Neuronal stem cell (in vitro differentiated cells): ENCODE measurements at regions not wholly inside any gene's neighbourhood (a gene's known extent, or its start where the extent isn't known, plus 50 kb on each side); places are given as distances from the start of the nearest gene placed in this dataset.

Source experiments
- DNase-seq: peaks from one replicate; pipeline ENCODE4 v3.0.0-alpha.2; 2013; ENCODE audit warnings: low spot score
- H2AFZ ChIP-seq: one replicate; pipeline ENCODE4 v1.6.1; 2013; ENCODE audit warnings: mild to moderate bottlenecking, low read length, inconsistent platforms
- H2AK5ac ChIP-seq: 2 replicates; pipeline ENCODE4 v1.6.1; 2013; ENCODE audit warnings: low read depth, mild to moderate bottlenecking, inconsistent platforms, low read length, moderate library complexity, mixed read lengths
- H2BK120ac ChIP-seq: 2 replicates; pipeline ENCODE4 v1.6.1; 2013; ENCODE audit warnings: low read depth, mild to moderate bottlenecking, inconsistent platforms, low read length, moderate library complexity, mixed read lengths
- H2BK12ac ChIP-seq: one replicate; pipeline ENCODE4 v1.6.1; 2013; ENCODE audit warnings: low read length, inconsistent platforms
- H2BK15ac ChIP-seq: 2 replicates; pipeline ENCODE4 v1.6.1; 2013; ENCODE audit warnings: mild to moderate bottlenecking, low read length, inconsistent platforms, mixed read lengths
- H2BK5ac ChIP-seq: one replicate; pipeline ENCODE4 v1.6.1; 2013; ENCODE audit warnings: inconsistent platforms, mild to moderate bottlenecking, low read length, moderate library complexity
- H3K14ac ChIP-seq: one replicate; pipeline ENCODE4 v1.6.1; 2013; ENCODE audit warnings: low read length, inconsistent platforms
- H3K18ac ChIP-seq: 2 replicates; pipeline ENCODE4 v1.6.1; 2013; ENCODE audit warnings: low read length, inconsistent platforms
- H3K23ac ChIP-seq: 2 replicates; pipeline ENCODE4 v1.6.1; 2013; ENCODE audit warnings: low read depth, mild to moderate bottlenecking, mixed read lengths, low read length, inconsistent platforms; ENCODE audit not compliant: poor library complexity
- H3K27ac ChIP-seq: replicated peaks from 3 replicates; pipeline ENCODE4 v1.5.1; 2013; ENCODE audit warnings: low read length, inconsistent platforms
- H3K27me3 ChIP-seq, 3 experiments: 2 replicates each; pipeline ENCODE4 v1.6.1; 2013; ENCODE audit warnings: low read length in 3 of 3, mild to moderate bottlenecking in 2 of 3, inconsistent platforms in 1 of 3, low read depth in 1 of 3, mixed read lengths in 1 of 3, moderate library complexity in 1 of 3; ENCODE audit not compliant: control insufficient read depth in 3 of 3, insufficient read depth in 3 of 3
- H3K36me3 ChIP-seq, 2 donors: replicated peaks in 1 of 2; 2 replicates each; pipeline ENCODE4 v1.6.1; 2013; ENCODE audit warnings: low read length in 2 of 2; ENCODE audit not compliant: control insufficient read depth in 2 of 2, insufficient read depth in 2 of 2
- H3K4ac ChIP-seq: 2 replicates; pipeline ENCODE4 v1.6.1; 2013; ENCODE audit warnings: inconsistent platforms, mild to moderate bottlenecking, low read length, moderate library complexity
- H3K4me1 ChIP-seq, 2 donors: 1 replicate in 1 of 2; 2 replicates in 1 of 2; pipeline ENCODE4 v1.6.1; 2013; ENCODE audit warnings: low read length in 2 of 2, low read depth in 1 of 2; ENCODE audit not compliant: control insufficient read depth in 2 of 2, insufficient read depth in 1 of 2
- H3K4me2 ChIP-seq: one replicate; pipeline ENCODE4 v1.6.1; 2013; ENCODE audit warnings: mild to moderate bottlenecking, low read length, inconsistent platforms; ENCODE audit not compliant: insufficient read depth, poor library complexity, severe bottlenecking
- H3K4me3 ChIP-seq, 2 donors: 2 replicates each; pipeline ENCODE4 v1.5.1; 2013; ENCODE audit warnings: low read length in 2 of 2, mild to moderate bottlenecking in 2 of 2, inconsistent platforms in 1 of 2, moderate library complexity in 1 of 2
- H3K79me1 ChIP-seq: one replicate; pipeline ENCODE4 v1.6.1; 2013; ENCODE audit warnings: low read depth, mild to moderate bottlenecking, inconsistent platforms, low read length, moderate library complexity
- H3K9ac ChIP-seq: one replicate; pipeline ENCODE4 v1.6.1; 2013; ENCODE audit warnings: mild to moderate bottlenecking, low read depth, low read length, inconsistent platforms; ENCODE audit not compliant: poor library complexity
- H3K9me3 ChIP-seq, 2 donors: replicated peaks in 1 of 2; 2 replicates each; pipeline versions ENCODE3 to v1.6.1; 2013; ENCODE audit warnings: low read length in 2 of 2, mild to moderate bottlenecking in 2 of 2, inconsistent platforms in 1 of 2, low read depth in 1 of 2, mixed read lengths in 1 of 2, moderate library complexity in 1 of 2; ENCODE audit not compliant: control insufficient read depth in 2 of 2, insufficient read depth in 1 of 2
- H4K8ac ChIP-seq: one replicate; pipeline ENCODE4 v1.6.1; 2013; ENCODE audit warnings: low read depth, mild to moderate bottlenecking, inconsistent platforms, low read length, moderate library complexity
- H4K91ac ChIP-seq: one replicate; pipeline ENCODE4 v1.6.1; 2013; ENCODE audit warnings: low read length, low read depth, mild to moderate bottlenecking, inconsistent platforms; ENCODE audit not compliant: poor library complexity
- WGBS, 2 donors: extraction: QIAGEN DNeasy Blood & Tissue Kit; methylation state at CpG; one replicate each; pipeline ENCODE4 v1.1.7; 2013; ENCODE audit warnings: missing lambda C conversion rate in 2 of 2, mixed read lengths in 1 of 2; ENCODE audit not compliant: insufficient read length in 2 of 2, insufficient replicate concordance in 1 of 2; ENCODE audit errors: extremely low coverage in 2 of 2; 5-methylcytosine and 5-hydroxymethylcytosine counted together

DNA sequence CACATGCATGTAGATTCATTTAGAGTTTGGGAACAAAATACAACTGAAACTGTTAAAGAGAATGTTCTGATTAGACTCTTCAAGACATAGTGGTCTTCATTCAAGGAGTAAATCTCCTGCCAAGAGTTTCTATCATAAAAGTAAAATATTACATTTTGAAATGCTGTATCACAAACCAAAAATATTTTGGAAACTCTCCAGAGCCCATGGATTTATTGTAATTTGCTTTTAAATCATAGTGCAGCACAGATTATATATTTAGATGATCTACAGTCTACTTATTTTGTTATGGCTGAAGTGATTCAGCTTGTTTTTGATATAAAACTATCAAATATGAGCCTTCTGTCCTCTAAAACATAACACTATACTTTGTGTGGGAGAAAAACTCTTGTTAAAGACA, 105.3 kb downstream of the DISP1 start:
- Histone ChIP-seq H3K4ac (no peak overlapping the region), H2BK12ac (no peak overlapping the region), H2BK120ac (no peak overlapping the region), H3K27ac (no peak overlapping the region), H2BK5ac (no peak overlapping the region), H3K4me1 (peaks cover 0 to 6% of the 10 kb centered on the region in 2 donors), H3K23ac (no peak overlapping the region), H3K4me2 (no peak overlapping the region), H2AFZ (no peak overlapping the region), H2AK5ac (no peak overlapping the region), H3K4me3 (no peak overlapping the region), H3K27me3 (no peaks in the 10 kb centered on the region), H3K36me3 (no peaks in the 10 kb centered on the region), H4K8ac (no peak overlapping the region), H4K91ac (no peak overlapping the region), H2BK15ac (no peak overlapping the region), H3K9me3 (peaks cover 2 to 12% of the 10 kb centered on the region in 2 donors), H3K14ac (no peak overlapping the region), H3K79me1 (no peaks in the 10 kb centered on the region), H3K9ac (no peak overlapping the region), H3K18ac (no peak overlapping the region)
- DNase-seq = no peak

DNA sequence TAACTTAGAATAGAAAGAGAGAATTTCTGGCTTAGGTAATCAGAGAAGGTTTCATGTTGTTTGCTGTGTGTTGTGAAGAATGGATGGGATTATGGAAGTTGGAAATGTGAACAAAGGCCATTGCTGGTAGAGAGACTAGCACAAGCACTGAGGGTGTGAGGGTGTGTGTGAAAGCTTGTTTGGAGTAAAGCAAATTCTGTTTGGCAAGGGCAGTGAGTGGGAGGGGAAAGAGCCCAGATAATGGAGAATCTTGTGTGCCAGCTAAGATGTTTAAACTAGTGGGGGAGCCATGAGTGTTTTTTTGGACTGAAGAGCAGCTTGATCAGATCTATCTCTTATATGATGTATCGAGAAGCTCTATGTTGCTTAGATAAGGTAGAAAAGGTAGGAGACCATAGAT, 107.1 kb downstream of the DISP1 start:
- H3K9ac ChIP-seq = no peak overlapping the region
- peaks cover 0 to 7% of the 10 kb centered on the region in 2 donors for H3K4me1 ChIP-seq
- no peaks in the 10 kb centered on the region for H3K79me1 ChIP-seq
- no peak overlapping the region for H4K91ac ChIP-seq
- no peak overlapping the region for H3K27ac ChIP-seq
- no peak overlapping the region for H4K8ac ChIP-seq
- H3K4ac ChIP-seq = no peak overlapping the region
- no peaks in the 10 kb centered on the region for H3K27me3 ChIP-seq
- H3K14ac ChIP-seq = no peak overlapping the region
- H2BK120ac ChIP-seq = no peak overlapping the region
- no peak overlapping the region for H2BK15ac ChIP-seq
- no peaks in the 10 kb centered on the region for H3K36me3 ChIP-seq
- WGBS, 2 donors = no CpG with 5 or more reads among the region's 1 CpG
- no peak for DNase-seq
- H3K4me3 ChIP-seq = no peak overlapping the region
- no peak overlapping the region for H2BK12ac ChIP-seq
- no peak overlapping the region for H2AFZ ChIP-seq
- H3K9me3 ChIP-seq = peaks cover 2 to 3% of the 10 kb centered on the region in 2 donors
- no peak overlapping the region for H3K4me2 ChIP-seq
- no peak overlapping the region for H2BK5ac ChIP-seq
- H3K23ac ChIP-seq = no peak overlapping the region
- H3K18ac ChIP-seq = no peak overlapping the region
- no peak overlapping the region for H2AK5ac ChIP-seq

DNA sequence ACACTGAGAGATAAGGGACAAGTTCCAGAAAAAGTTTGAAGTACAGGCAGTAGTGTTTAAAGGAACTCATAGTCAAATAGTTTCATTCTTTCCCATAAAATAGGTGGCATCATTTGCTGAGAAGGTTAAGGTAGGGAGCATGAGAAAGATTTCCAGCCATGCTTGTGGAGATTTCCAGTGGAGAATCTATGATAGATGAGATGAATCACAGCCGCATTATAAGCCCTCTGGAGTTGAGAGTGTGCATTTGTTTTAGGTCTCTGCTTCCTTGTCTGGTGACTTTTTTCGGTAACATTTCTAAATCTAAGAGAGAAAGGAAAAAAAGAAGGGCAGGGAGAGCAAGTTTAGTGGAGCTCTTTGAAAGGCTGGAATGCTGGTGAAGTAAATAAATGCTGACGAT, 108.7 kb downstream of the DISP1 start:
- H3K27ac ChIP-seq = no peak overlapping the region
- no peak overlapping the region for H4K8ac ChIP-seq
- H2BK5ac ChIP-seq = no peak overlapping the region
- H3K36me3 ChIP-seq = no peaks in the 10 kb centered on the region
- H3K9ac ChIP-seq = no peak overlapping the region
- H2AK5ac ChIP-seq = no peak overlapping the region
- no peak overlapping the region for H3K23ac ChIP-seq
- no peaks in the 10 kb centered on the region for H3K9me3 ChIP-seq
- no peak overlapping the region for H4K91ac ChIP-seq
- H3K4me3 ChIP-seq = no peak overlapping the region
- H2BK12ac ChIP-seq = no peak overlapping the region
- H3K14ac ChIP-seq = no peak overlapping the region
- H3K4ac ChIP-seq = no peak overlapping the region
- no peaks in the 10 kb centered on the region for H3K27me3 ChIP-seq
- no peak for DNase-seq
- no peaks in the 10 kb centered on the region for H3K79me1 ChIP-seq
- no peak overlapping the region for H2BK15ac ChIP-seq
- no peak overlapping the region for H3K18ac ChIP-seq
- no peak overlapping the region for H3K4me2 ChIP-seq
- no peak overlapping the region for H2BK120ac ChIP-seq
- H2AFZ ChIP-seq = no peak overlapping the region
- peaks cover 5 to 7% of the 10 kb centered on the region in 2 donors for H3K4me1 ChIP-seq
- no CpG with 5 or more reads among the region's 3 CpGs for WGBS, 2 donors

DNA sequence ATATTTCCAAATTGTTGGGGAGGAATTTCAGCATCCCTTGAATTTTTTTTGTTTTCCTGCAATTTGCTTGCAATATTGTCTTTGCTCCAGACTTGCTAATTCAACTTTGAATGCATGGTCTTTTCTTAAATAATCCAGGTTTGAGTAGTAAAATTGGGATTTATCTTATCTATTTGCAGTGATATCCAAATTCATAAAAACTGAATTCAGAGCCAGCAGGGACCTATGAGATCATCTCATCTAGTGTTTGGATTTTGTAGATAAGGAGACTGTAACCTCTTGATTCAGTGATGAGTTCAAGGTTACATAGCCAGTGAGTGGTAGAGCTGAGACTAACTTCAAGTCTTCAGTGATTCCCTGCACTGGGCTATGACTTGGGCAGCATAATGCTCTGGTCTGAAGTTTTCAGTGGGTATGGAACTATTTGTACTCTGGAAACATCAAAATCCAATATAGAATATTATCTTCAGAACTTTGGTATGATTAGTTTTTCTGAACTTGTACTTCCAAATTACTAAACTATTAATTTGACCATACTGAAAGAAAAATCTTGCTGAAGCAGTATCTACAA, 109.4 kb downstream of the DISP1 start:
- no peak overlapping the region for H3K4ac ChIP-seq
- H3K18ac ChIP-seq = no peak overlapping the region
- H3K23ac ChIP-seq = no peak overlapping the region

More for the DNA sequence above, 109.4 kb downstream of the DISP1 start:
- H2BK12ac ChIP-seq = no peak overlapping the region
- H3K36me3 ChIP-seq = no peaks in the 10 kb centered on the region
- peaks cover 7% of the 10 kb centered on the region in 2 donors for H3K4me1 ChIP-seq
- no peak overlapping the region for H2BK120ac ChIP-seq
- no peak overlapping the region for H2AK5ac ChIP-seq
- DNase-seq = no peak
- H3K4me2 ChIP-seq = no peak overlapping the region
- no peak overlapping the region for H3K9ac ChIP-seq
- no peak overlapping the region for H2BK5ac ChIP-seq
- no peaks in the 10 kb centered on the region for H3K79me1 ChIP-seq
- no peak overlapping the region for H3K14ac ChIP-seq
- no peak overlapping the region for H4K91ac ChIP-seq
- no peak overlapping the region for H2BK15ac ChIP-seq
- H2AFZ ChIP-seq = no peak overlapping the region
- H3K27ac ChIP-seq = no peak overlapping the region
- H3K4me3 ChIP-seq = no peak overlapping the region
- no peaks in the 10 kb centered on the region for H3K9me3 ChIP-seq
- H3K27me3 ChIP-seq = no peaks in the 10 kb centered on the region
- H4K8ac ChIP-seq = no peak overlapping the region
